Astrocyte of the spinal cord (primary cell): ENCODE measurements at regions not wholly inside any gene's neighbourhood (a gene's known extent, or its start where the extent isn't known, plus 50 kb on each side); places are given as distances from the start of the nearest gene placed in this dataset.

Source experiments
- DNase-seq: peaks from one replicate; pipeline ENCODE4 v3.0.0; 2011; ENCODE audit warnings: low read depth, low spot score
- H3K4me3 ChIP-seq: 2 replicates; pipeline ENCODE4 v1.5.1; 2011; ENCODE audit warnings: low read depth, mild to moderate bottlenecking, low read length, moderate library complexity
- in situ Hi-C: cut with HindIII; loops from 2 replicates; pipeline ENCODE4 v1.10.0; 2017; ENCODE audit warnings: low sequenced_read_pairs
- TF ChIP-seq, protein P1 (sequence below): IDR thresholded peaks from 2 replicates; pipeline ENCODE4 v1.5.1; 2012; ENCODE audit warnings: low read depth, mild to moderate bottlenecking, low read length, inconsistent platforms

DNA sequence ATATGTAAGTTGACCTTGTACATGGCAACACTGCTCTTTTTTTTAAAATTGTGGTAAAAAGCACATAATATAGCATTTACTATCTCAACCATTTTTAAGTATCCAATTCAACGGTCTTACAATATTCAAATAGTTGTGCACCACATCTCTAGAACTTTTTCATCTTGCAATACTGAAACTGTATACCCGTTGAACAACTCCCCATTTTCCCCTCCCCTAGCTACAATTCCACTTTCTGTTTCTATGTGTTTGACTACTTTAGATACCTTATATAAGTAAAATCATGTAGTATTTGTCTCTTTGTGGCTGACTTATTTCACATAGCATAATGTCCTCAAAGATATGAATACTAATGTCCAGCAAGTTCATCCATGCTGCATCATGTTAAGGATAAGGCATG lies 452.1 kb downstream of the TXNL1 start:
- TF ChIP-seq, protein P1, sequence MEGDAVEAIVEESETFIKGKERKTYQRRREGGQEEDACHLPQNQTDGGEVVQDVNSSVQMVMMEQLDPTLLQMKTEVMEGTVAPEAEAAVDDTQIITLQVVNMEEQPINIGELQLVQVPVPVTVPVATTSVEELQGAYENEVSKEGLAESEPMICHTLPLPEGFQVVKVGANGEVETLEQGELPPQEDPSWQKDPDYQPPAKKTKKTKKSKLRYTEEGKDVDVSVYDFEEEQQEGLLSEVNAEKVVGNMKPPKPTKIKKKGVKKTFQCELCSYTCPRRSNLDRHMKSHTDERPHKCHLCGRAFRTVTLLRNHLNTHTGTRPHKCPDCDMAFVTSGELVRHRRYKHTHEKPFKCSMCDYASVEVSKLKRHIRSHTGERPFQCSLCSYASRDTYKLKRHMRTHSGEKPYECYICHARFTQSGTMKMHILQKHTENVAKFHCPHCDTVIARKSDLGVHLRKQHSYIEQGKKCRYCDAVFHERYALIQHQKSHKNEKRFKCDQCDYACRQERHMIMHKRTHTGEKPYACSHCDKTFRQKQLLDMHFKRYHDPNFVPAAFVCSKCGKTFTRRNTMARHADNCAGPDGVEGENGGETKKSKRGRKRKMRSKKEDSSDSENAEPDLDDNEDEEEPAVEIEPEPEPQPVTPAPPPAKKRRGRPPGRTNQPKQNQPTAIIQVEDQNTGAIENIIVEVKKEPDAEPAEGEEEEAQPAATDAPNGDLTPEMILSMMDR, result no peak
- in situ Hi-C loops, result no loop called here
- DNase-seq, result no peak
- no peak overlapping the region for H3K4me3 ChIP-seq

DNA sequence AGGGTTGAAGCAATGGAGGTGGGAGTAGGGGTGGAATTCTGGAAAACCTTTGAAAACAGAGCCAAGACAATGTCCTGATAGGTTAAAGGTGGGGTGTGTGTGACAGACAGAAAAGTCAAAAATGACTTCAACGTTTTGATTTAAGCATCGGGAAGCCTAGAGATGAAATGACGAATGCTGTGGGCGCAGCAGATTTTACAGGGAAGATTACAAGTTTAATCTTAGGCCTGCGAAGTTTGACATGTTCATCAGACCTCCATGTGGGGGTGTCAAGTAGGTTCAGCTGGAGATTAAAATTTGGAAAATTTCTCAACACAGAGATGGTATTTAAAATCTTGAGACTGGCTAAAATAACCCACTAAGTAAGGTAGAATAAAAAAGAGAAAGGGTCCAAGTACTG lies 453.3 kb downstream of the TXNL1 start:
- no peak for DNase-seq
- H3K4me3 ChIP-seq, result no peak overlapping the region
- TF ChIP-seq, protein P1, result no peak
- in situ Hi-C loops, result no loop called here

DNA sequence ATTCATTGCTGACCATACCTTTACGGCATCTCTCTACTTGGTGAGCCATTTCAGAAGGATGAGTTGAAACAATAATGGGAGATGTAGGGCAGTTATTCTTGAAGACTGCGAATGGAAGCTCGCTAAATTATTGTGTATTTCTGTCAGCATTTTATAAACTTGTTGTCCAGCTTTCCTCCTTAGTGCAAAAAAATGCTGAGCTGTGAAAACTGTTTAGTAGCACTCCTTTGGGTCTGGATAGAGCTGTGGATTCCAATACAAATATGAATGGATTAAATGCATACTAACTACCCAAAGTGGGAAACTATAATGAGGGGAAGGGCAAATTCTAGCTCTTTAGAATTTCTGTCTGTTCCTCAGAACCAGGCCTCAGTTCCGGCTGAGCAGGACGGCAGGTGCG lies 461.6 kb downstream of the TXNL1 start:
- TF ChIP-seq, protein P1, result no peak
- no peak for DNase-seq
- H3K4me3 ChIP-seq, result no peak overlapping the region
- in situ Hi-C loops, result no loop called here

DNA sequence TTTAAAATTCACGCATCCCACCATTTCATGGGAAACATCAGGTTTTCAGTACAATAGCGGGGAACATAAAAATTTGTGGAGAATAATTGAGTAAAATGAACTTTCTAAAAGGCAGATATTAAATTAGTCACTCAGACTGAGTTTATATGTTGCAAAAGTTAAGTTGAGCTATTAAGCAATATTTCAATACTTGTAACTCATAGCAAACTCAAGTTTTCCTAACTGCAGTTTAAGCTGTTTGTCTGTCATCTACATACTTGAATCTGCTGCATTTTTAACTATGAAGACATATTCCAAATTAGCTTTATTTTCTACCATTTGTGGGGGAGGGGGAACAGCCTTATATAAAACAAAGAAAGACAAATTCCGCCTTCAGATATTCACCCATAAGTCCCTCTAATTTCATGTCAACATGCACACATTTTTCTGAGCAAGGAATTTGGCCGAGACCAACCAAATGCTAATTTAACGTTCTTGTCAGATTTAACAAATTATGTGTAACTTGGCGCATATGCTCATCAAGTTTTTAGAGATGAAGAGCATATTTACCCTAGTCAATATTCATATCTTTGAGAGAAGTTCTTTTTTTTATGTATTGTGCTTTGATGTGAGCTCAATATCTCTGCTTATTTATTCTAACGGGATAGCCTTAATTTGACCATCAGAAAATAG lies 462.9 kb downstream of the TXNL1 start:
- in situ Hi-C loops, result no loop called here
- no peak overlapping the region for H3K4me3 ChIP-seq
- TF ChIP-seq, protein P1, result no peak
- no peak for DNase-seq

DNA sequence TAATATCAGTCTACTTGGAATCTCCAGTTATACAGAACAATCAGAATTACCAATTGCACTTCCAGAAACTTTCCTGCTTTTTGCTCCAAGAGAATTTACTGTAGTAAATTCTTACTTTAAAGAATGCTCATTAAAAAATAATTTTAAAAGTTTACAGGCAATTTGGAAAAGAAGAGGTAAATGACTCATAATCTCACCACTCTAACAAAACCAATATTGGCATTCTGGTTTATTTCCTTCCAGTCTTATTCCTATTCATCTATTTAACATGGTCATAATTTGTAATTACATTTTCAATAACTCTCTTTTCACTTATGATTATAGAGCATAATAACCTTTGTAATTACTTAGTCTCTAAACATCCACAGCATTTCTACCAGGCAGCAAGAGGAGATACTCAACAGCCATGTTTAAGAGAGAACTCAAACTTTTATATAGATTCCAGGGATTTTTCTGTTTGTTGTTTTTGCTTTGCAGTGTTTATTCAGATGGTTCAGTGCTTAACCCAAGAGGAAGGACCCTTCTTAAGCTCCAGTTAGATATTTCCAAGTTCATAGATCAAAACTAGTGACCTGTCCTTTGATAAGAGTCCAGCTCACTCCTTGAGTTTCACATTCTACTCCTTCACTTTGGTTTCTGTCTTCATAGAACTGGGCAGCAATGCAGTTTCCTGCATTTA lies 464.7 kb downstream of the TXNL1 start:
- TF ChIP-seq, protein P1, result no peak
- in situ Hi-C loops, result no loop called here
- no peak for DNase-seq
- H3K4me3 ChIP-seq, result no peak overlapping the region

DNA sequence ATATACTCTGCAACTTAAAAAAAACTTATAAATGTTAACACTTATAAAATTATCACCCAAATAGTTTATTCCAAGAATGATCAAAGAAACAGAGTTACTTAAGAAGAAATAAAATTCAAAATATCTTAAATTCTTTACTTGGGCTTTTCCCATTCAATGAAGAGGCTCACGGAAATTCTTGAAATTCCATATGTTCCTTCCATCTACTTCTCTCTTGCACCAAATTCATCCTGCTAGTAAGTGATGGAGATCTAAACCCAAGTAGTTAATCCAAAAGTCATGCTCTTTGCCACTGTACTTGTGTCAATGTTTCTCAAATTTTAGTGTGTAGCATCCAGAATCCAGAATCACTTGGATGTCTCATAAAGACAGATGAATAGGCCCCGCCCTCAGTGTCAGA lies 465.9 kb downstream of the TXNL1 start:
- in situ Hi-C loops, result no loop called here
- H3K4me3 ChIP-seq, result no peak overlapping the region
- TF ChIP-seq, protein P1, result no peak
- DNase-seq, result no peak
